Mammary epithelial cell (primary cell): ENCODE measurements at regions not wholly inside any gene's neighbourhood (a gene's known extent, or its start where the extent isn't known, plus 50 kb on each side); places are given as distances from the start of the nearest gene placed in this dataset.

ENCODE experiments used
- EZH2 ChIP-seq: IDR thresholded peaks from 2 replicates; pipeline ENCODE4 v1.6.1; 2012; ENCODE audit warnings: low read length, inconsistent platforms, borderline replicate concordance
- TF ChIP-seq, protein P1 (sequence below), 2 donors: IDR thresholded peaks in 1 of 2; conservative IDR thresholded peaks in 1 of 2; 2 replicates each; pipeline ENCODE4 v1.5.1; 2011 to 2012; ENCODE audit warnings: inconsistent platforms in 2 of 2, low read length in 2 of 2, mild to moderate bottlenecking in 2 of 2, control low read depth in 1 of 2, low read depth in 1 of 2; ENCODE audit not compliant: insufficient read depth in 1 of 2; ENCODE audit errors: extremely low read depth in 1 of 2

DNA sequence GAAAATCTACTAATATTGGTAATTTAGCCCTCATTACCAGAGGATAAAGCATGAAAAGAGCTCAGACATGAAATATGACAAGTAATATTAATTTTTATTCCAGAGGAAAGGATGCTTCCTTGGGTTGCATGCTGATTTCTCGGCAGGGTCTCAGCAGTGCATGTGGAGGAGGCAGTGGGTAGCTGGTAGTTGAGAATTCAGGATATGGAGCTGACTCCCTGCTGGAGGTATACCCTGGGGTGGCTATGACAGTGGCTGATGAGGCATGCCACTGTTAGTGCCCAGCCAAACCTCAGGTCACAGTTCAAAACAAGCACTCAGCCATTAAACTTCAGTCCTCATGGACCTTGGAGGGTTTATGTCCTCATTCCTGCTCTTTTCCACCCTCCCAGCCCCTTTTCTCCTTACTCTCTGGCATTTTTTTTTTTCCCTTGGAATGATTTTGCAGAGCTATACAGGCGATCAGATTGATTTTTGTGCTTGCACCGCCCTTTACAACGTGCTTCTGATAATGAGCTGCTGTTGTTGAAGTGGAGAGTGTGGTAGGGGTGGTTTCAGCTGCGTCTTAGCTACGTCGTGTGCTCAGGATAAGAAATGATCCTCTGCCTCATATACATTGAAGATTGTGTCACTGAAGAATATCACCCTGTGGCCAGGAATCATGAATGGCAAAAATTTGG, 761.9 kb upstream of the MMS22L start:
- TF ChIP-seq, protein P1, sequence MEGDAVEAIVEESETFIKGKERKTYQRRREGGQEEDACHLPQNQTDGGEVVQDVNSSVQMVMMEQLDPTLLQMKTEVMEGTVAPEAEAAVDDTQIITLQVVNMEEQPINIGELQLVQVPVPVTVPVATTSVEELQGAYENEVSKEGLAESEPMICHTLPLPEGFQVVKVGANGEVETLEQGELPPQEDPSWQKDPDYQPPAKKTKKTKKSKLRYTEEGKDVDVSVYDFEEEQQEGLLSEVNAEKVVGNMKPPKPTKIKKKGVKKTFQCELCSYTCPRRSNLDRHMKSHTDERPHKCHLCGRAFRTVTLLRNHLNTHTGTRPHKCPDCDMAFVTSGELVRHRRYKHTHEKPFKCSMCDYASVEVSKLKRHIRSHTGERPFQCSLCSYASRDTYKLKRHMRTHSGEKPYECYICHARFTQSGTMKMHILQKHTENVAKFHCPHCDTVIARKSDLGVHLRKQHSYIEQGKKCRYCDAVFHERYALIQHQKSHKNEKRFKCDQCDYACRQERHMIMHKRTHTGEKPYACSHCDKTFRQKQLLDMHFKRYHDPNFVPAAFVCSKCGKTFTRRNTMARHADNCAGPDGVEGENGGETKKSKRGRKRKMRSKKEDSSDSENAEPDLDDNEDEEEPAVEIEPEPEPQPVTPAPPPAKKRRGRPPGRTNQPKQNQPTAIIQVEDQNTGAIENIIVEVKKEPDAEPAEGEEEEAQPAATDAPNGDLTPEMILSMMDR (conservative IDR thresholded peaks at IDR 0.05 in 1 of 2, IDR thresholded peaks at IDR 0.05 in 1 of 2; ENCODE audit: extremely low read depth in 1 of 2, insufficient read depth in 1 of 2, low read depth in 1 of 2, low read length in 2 of 2), result no peak
- no peak for TF ChIP-seq EZH2
